ENCODE measurements at regions not wholly inside any gene's neighbourhood (a gene's known extent, or its start where the extent isn't known, plus 50 kb on each side); places are given as distances from the start of the nearest gene placed in this dataset.

GRCh38 chr10:61298194-61298593, 155.0 kb downstream of the TMEM26 start:
- Histone ChIP-seq H3K4me1 (ENCODE audit: insufficient read depth) (no peaks in the 10 kb centered on the region), H3K36me3 (replicated peaks; ENCODE audit: insufficient read depth, low read depth) (no peaks in the 10 kb centered on the region), H3K4me2 (no peak overlapping the region), H2AFZ (no peak overlapping the region), H4K20me1 (ENCODE audit: insufficient read depth, poor library complexity, severe bottlenecking) (no peaks in the 10 kb centered on the region), H3K9me3 (ENCODE audit: low read depth) (no peaks in the 10 kb centered on the region), H3K27me3 (no peaks in the 10 kb centered on the region), H3K27ac (no peak overlapping the region), H3K9me2 (replicated peaks; ENCODE audit: insufficient read depth) (no peaks in the 10 kb centered on the region), H3K4me3 (no peak overlapping the region), H3K79me2 (no peaks in the 10 kb centered on the region)
- TF ChIP-seq CTCF (IDR thresholded peaks at IDR 0.05; ENCODE audit: poor library complexity) (no peak), EZH2 (IDR thresholded peaks at IDR 0.05; ENCODE audit: borderline replicate concordance) (no peak), EZH2phosphoT487 (IDR thresholded peaks at IDR 0.05; ENCODE audit: low read depth, severe bottlenecking, unreplicated experiment) (no peak)
- 91% methylated on average over 3 of the region's 3 CpGs for WGBS (ENCODE audit: low lambda C conversion rate, missing lambda C conversion rate)
- no peak for DNase-seq (ENCODE audit: low spot score)

- H3K27me3 ChIP-seq: no peaks in the 10 kb centered on the region
These were observed 157.0 kb downstream of the TMEM26 start for GRCh38 chr10:61296161-61296560.

GRCh38 chr10:61294131-61294530, 159.1 kb downstream of the TMEM26 start:
- H3K79me2 ChIP-seq: no peaks in the 10 kb centered on the region
- no peaks in the 10 kb centered on the region for H3K27me3 ChIP-seq
- DNase-seq (ENCODE audit: low spot score): no peak
- H3K4me2 ChIP-seq: no peak overlapping the region
- 87% methylated on average over 6 of the region's 6 CpGs for WGBS (ENCODE audit: low lambda C conversion rate, missing lambda C conversion rate)
- H4K20me1 ChIP-seq (ENCODE audit: insufficient read depth, poor library complexity, severe bottlenecking): no peaks in the 10 kb centered on the region
- no peaks in the 10 kb centered on the region for H3K9me2 ChIP-seq (replicated peaks; ENCODE audit: insufficient read depth)
- H3K4me1 ChIP-seq (ENCODE audit: insufficient read depth): no peaks in the 10 kb centered on the region
- no peak for TF ChIP-seq EZH2phosphoT487 (IDR thresholded peaks at IDR 0.05; ENCODE audit: low read depth, severe bottlenecking, unreplicated experiment)
- TF ChIP-seq EZH2 (IDR thresholded peaks at IDR 0.05; ENCODE audit: borderline replicate concordance): no peak
- TF ChIP-seq CTCF (IDR thresholded peaks at IDR 0.05; ENCODE audit: poor library complexity): no peak
- H3K9me3 ChIP-seq (ENCODE audit: low read depth): no peaks in the 10 kb centered on the region
- no peak overlapping the region for H2AFZ ChIP-seq
- H3K27ac ChIP-seq: no peak overlapping the region
- no peak overlapping the region for H3K4me3 ChIP-seq
- H3K36me3 ChIP-seq (replicated peaks; ENCODE audit: insufficient read depth, low read depth): no peaks in the 10 kb centered on the region

More at GRCh38 chr10:61296161-61296560, 157.0 kb downstream of the TMEM26 start:
- no peaks in the 10 kb centered on the region for H4K20me1 ChIP-seq (ENCODE audit: insufficient read depth, poor library complexity, severe bottlenecking)
- H3K36me3 ChIP-seq (replicated peaks; ENCODE audit: insufficient read depth, low read depth): no peaks in the 10 kb centered on the region
- H2AFZ ChIP-seq: no peak overlapping the region
- H3K4me3 ChIP-seq: no peak overlapping the region
- H3K9me3 ChIP-seq (ENCODE audit: low read depth): no peaks in the 10 kb centered on the region
- TF ChIP-seq EZH2 (IDR thresholded peaks at IDR 0.05; ENCODE audit: borderline replicate concordance): no peak
- TF ChIP-seq CTCF (IDR thresholded peaks at IDR 0.05; ENCODE audit: poor library complexity): no peak
- no peak for TF ChIP-seq EZH2phosphoT487 (IDR thresholded peaks at IDR 0.05; ENCODE audit: low read depth, severe bottlenecking, unreplicated experiment)
- no peaks in the 10 kb centered on the region for H3K79me2 ChIP-seq
- no peaks in the 10 kb centered on the region for H3K4me1 ChIP-seq (ENCODE audit: insufficient read depth)
- no peak for DNase-seq (ENCODE audit: low spot score)
- no peaks in the 10 kb centered on the region for H3K9me2 ChIP-seq (replicated peaks; ENCODE audit: insufficient read depth)
- H3K4me2 ChIP-seq: no peak overlapping the region
- H3K27ac ChIP-seq: no peak overlapping the region

- 89% methylated on average over 2 of the region's 2 CpGs for WGBS (ENCODE audit: low lambda C conversion rate, missing lambda C conversion rate)
- H3K79me2 ChIP-seq: no peaks in the 10 kb centered on the region
- no peak overlapping the region for H2AFZ ChIP-seq
- H3K4me3 ChIP-seq: no peak overlapping the region
- no peaks in the 10 kb centered on the region for H3K9me3 ChIP-seq (ENCODE audit: low read depth)
- no peaks in the 10 kb centered on the region for H4K20me1 ChIP-seq (ENCODE audit: insufficient read depth, poor library complexity, severe bottlenecking)
- H3K27ac ChIP-seq: no peak overlapping the region
- H3K4me2 ChIP-seq: no peak overlapping the region
- H3K9me2 ChIP-seq (replicated peaks; ENCODE audit: insufficient read depth): no peaks in the 10 kb centered on the region
- no peaks in the 10 kb centered on the region for H3K27me3 ChIP-seq
- no peaks in the 10 kb centered on the region for H3K36me3 ChIP-seq (replicated peaks; ENCODE audit: insufficient read depth, low read depth)
- no peak for DNase-seq (ENCODE audit: low spot score)
- TF ChIP-seq EZH2 (IDR thresholded peaks at IDR 0.05; ENCODE audit: borderline replicate concordance): no peak
- no peak for TF ChIP-seq EZH2phosphoT487 (IDR thresholded peaks at IDR 0.05; ENCODE audit: low read depth, severe bottlenecking, unreplicated experiment)
- no peak for TF ChIP-seq CTCF (IDR thresholded peaks at IDR 0.05; ENCODE audit: poor library complexity)
- H3K4me1 ChIP-seq (ENCODE audit: insufficient read depth): no peaks in the 10 kb centered on the region
These were observed 163.4 kb downstream of the TMEM26 start for GRCh38 chr10:61289813-61290212.
